GM21367 (cell line): ENCODE measurements at regions not wholly inside any gene's neighbourhood (a gene's known extent, or its start where the extent isn't known, plus 50 kb on each side); places are given as distances from the start of the nearest gene placed in this dataset.
"Not testable (repeated sequence)": the region's sequence is repeated elsewhere in the genome, so short reads cannot be mapped to it uniquely, and the experiment has no call there.

ENCODE experiments used
- ATAC-seq: cut with Tn5 transposase; IDR thresholded peaks from one replicate; pipeline ENCODE4 v1.9.1; 2021; ENCODE audit not compliant: unreplicated experiment

DNA sequence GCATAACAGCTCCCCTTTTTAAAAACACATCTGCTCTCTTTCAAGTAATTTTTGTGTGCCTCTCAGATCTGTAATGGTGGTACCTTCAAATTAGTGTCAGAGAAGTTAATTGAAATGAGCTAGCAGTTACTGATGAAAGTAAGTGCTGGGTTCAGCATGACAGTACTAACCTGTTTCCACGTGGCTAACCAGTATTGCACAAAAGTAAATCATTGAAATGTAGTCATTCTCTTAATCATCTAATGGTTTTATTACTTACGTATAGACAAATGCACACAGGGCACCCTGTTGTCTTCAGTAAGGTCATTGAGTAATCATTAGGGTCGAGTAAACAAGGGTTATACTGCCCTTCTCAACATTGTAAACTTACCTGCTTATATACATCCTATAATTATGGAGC is 157.8 kb upstream of the PRR16 start:
- ATAC-seq: no peak

- ATAC-seq: no peak
These were observed 149.9 kb upstream of the PRR16 start for GRCh38 chr5:120314191-120314590.

DNA sequence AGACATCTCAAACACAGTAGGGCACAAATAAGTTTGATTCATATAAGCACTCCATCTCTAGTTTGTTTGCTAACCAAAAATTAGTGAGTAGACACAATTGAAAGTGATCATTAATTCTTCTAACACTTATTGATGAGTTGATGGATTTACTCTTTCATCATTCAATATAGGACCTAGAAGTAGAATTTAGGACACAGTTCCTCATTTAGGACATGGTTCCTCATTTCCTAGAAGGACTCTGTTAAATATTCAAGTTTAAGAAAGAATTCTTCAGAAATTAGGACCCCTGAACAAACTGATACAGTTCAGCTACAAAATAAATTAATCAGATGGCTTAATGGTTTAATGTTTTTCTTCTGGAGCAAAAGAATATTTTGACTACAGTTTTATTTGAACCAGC is 143.5 kb upstream of the PRR16 start:
- ATAC-seq: no peak

DNA sequence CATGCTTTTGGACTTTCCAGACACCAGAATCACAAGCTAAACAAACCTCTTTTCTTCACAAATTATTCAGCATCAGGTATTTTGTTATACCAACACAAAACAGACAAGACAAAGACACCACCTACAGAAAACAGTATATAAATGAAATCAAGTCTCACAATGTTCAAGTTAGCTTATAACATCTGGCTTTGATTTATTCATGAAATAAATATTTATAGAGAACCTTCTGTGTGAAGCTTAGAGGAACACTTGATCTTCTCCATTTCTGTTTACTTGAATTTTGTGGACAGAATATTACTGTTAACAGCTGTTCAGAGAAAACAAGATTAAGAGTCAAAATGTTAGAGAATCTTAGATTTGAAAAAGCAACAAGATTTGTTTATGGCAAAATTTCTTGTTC is 137.4 kb upstream of the PRR16 start:
- ATAC-seq: no peak

DNA sequence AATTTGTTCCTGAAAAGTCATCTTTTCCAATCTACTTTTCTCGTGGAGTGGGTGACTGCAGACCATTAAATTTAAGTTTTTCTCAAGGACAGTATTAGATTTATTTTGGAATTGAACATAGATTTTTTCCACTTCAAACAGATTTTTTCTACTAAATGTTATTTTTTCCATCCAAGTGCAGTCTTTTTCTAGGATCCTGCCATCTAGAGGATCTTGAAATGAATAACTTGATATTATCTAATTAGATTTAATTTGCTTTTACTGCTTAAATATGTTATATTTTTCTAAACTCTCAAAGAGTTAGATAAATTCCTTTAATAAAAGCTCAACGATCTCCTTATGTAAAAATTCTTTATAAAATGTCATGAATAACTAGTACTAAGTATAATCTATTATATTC is 136.9 kb upstream of the PRR16 start:
- ATAC-seq: no peak

DNA sequence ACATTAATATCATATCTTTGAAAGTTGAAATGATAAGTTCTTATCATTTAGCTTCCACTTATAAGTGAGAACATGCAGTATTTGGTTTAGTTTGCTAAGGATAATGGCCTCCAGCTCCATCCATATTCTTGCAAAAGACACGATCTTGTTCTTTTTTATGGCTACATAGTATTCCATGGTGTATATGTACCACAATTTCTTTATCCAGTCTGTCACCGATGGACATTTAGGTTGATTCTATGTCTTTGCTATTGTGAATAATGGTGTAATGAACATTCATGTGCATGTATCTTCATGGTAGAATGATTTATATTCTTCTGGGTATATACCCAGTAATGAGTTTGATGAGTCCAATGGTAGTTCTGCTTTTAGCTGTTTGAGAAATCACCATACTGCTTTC is 135.0 kb upstream of the PRR16 start:
- ATAC-seq: no peak

GRCh38 chr5:120330558-120330957 is 133.5 kb upstream of the PRR16 start:
- ATAC-seq: no peak

GRCh38 chr5:120344181-120344580 is 119.9 kb upstream of the PRR16 start:
- ATAC-seq: no peak

GRCh38 chr5:120345947-120346346 is 118.2 kb upstream of the PRR16 start:
- no peak for ATAC-seq

DNA sequence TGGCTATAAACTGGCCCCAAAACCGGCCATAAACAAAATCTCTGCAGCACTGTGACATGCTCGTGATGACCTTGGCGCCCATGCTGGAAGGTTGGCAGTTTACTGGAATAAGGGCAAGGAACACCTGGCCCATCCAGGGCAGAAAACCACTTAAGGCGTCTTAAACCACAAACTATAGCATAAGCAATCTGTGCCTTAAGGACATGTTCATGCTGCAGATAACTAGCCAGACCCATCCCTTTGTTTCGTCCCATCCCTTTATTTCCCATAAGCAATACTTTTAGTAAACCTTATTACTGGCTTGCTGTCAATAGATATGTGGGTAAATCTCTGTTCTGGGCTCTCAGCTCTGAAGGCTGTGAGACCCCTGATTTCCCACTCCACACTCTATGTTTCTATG is 113.0 kb upstream of the PRR16 start:
- not testable (repeated sequence) for ATAC-seq

- ATAC-seq: no peak
These were observed 110.0 kb upstream of the PRR16 start for GRCh38 chr5:120354126-120354525.

GRCh38 chr5:120358949-120359348 is 105.2 kb upstream of the PRR16 start:
- no peak for ATAC-seq

DNA sequence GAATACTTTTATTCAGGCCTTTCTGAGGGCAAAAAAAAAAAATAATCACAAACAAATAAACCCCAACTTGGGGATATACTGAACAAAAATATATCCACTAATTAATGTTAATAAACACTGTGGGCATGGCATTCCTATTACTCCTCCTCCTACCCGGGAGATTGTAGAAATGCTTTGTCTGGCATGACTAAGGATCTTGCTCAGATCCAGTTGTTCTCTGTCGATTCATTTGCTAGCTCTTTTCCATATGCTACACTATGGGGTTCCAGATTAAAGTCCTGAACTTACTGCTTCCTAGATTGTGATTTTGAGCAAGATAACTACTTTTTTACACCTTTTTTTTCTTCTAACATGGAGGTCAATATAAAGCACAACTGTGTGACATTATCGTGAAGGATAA is 102.2 kb upstream of the PRR16 start:
- ATAC-seq: no peak

GRCh38 chr5:120362426-120362825 is 101.7 kb upstream of the PRR16 start:
- ATAC-seq: no peak

- ATAC-seq: no peak
These were observed 98.2 kb upstream of the PRR16 start for GRCh38 chr5:120365656-120366446.

- ATAC-seq: no peak
These were observed 96.0 kb upstream of the PRR16 start for GRCh38 chr5:120367896-120368634.

DNA sequence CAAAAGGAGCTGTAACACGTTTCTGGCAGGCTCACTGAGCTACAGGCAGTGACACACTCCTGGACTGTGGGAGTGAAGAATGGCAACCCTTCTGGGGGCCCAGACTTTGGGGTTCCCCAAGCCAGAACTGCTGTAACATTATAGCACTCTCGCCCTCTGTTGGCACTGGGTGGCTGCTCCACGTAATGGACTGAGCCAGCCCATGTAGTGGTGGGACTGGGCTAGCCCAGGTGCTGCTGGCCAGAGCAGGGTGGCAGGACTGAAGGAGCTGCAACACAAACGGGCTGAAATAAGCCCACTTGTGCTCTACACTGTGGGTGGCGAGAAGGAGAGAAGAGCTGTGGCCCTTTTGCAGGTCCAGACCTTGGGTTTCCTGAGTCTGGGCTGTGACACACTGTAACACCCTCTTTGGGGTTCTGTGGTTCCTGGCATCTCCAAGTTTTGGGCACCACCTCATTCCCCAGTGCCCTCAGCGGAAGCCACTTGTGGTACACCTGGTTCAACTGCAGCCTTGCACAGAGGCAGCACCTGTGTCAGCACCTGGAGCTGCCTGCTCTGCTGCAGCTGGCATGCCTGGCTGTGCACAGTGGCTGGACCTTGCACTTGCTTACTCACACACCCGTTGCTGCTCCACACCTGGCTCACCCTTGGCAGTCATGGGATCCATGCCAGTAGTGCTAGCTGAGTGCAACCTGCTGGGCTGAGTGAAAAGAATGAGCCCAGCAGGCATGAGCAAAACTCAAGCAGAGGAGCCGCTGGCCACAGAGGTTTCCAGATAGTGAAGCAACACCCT is 95.0 kb upstream of the PRR16 start:
- no peak for ATAC-seq

GRCh38 chr5:120372899-120373298 is 91.2 kb upstream of the PRR16 start:
- ATAC-seq: no peak

DNA sequence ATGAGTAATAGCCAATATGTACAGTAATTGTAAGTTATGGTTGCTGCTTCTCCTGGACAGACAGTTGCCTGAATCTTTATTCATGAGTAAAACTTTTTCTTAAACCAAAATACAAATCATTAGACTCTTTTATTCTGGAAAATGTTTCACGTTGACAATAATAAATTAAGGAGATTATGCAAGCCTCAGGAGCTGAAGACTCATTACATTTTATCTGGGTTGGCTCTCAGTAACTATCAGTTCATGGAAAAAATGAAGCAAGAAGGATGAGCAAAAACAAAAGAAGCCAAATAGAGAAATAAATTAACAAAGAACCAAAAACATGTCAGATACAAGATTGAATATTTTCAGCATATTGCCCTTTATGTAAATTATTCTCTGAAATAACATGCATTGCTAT is 88.9 kb upstream of the PRR16 start:
- no peak for ATAC-seq

- no peak for ATAC-seq
These were observed 83.5 kb upstream of the PRR16 start for GRCh38 chr5:120380644-120381043.

- no peak for ATAC-seq
These were observed 81.3 kb upstream of the PRR16 start for GRCh38 chr5:120382833-120383232.

- ATAC-seq: no peak
These were observed 77.1 kb upstream of the PRR16 start for GRCh38 chr5:120386981-120387380.
